ENCODE measurements at regions not wholly inside any gene's neighbourhood (a gene's known extent, or its start where the extent isn't known, plus 50 kb on each side); places are given as distances from the start of the nearest gene placed in this dataset.

GRCh38 chr1:191579019-191579418 lies 579.2 kb upstream of the RGS18 start:
- TF ChIP-seq EZH2 (IDR thresholded peaks at IDR 0.05; ENCODE audit: borderline replicate concordance, low read depth, low read length, severe bottlenecking) (no peak), CTCF (IDR thresholded peaks at IDR 0.05; ENCODE audit: borderline replicate concordance, extremely low read depth, low read length, poor library complexity, severe bottlenecking) (no peak)
- Histone ChIP-seq H3K4me1 (ENCODE audit: insufficient read depth, low read length) (no peaks in the 10 kb centered on the region), H3K4me3 (ENCODE audit: low read depth in 1 of 2, low read length in 2 of 2) (no peak overlapping the region), H3K79me2 (ENCODE audit: insufficient read depth, low read length) (no peaks in the 10 kb centered on the region), H3K9me3 (ENCODE audit: insufficient read depth, low read length, severe bottlenecking) (no peaks in the 10 kb centered on the region), H3K4me2 (ENCODE audit: insufficient read depth, low read length) (no peak overlapping the region), H3K9ac (ENCODE audit: low read depth, low read length) (no peak overlapping the region), H3K27me3 (ENCODE audit: insufficient read depth, low read length, poor library complexity) (no peaks in the 10 kb centered on the region), H3K36me3 (ENCODE audit: insufficient read depth, low read length) (no peaks in the 10 kb centered on the region), H3K27ac (ENCODE audit: low read length) (no peak overlapping the region), H4K20me1 (ENCODE audit: insufficient read depth, low read length) (no peaks in the 10 kb centered on the region), H2AFZ (ENCODE audit: low read depth, low read length) (peak overlapping the region; percentile 10; the same call in 1 of the 2 replicates)
- DNase-seq (no peak), ATAC-seq (ENCODE audit: insufficient read depth, low read depth) (no peak)

- no peaks in the 10 kb centered on the region for H3K79me2 ChIP-seq (ENCODE audit: insufficient read depth, low read length)
- no peak for DNase-seq
- no peak overlapping the region for H2AFZ ChIP-seq (ENCODE audit: low read depth, low read length)
- H3K9ac ChIP-seq (ENCODE audit: low read depth, low read length) = no peak overlapping the region
- no peak for ATAC-seq (ENCODE audit: insufficient read depth, low read depth)
- H3K27ac ChIP-seq (ENCODE audit: low read length) = no peak overlapping the region
- no peak overlapping the region for H3K4me3 ChIP-seq (ENCODE audit: low read depth in 1 of 2, low read length in 2 of 2)
- H3K36me3 ChIP-seq (ENCODE audit: insufficient read depth, low read length) = no peaks in the 10 kb centered on the region
- H3K9me3 ChIP-seq (ENCODE audit: insufficient read depth, low read length, severe bottlenecking) = no peaks in the 10 kb centered on the region
- no peaks in the 10 kb centered on the region for H4K20me1 ChIP-seq (ENCODE audit: insufficient read depth, low read length)
- no peaks in the 10 kb centered on the region for H3K27me3 ChIP-seq (ENCODE audit: insufficient read depth, low read length, poor library complexity)
- no peak for TF ChIP-seq CTCF (IDR thresholded peaks at IDR 0.05; ENCODE audit: borderline replicate concordance, extremely low read depth, low read length, poor library complexity, severe bottlenecking)
- no peak for TF ChIP-seq EZH2 (IDR thresholded peaks at IDR 0.05; ENCODE audit: borderline replicate concordance, low read depth, low read length, severe bottlenecking)
- no peaks in the 10 kb centered on the region for H3K4me1 ChIP-seq (ENCODE audit: insufficient read depth, low read length)
- H3K4me2 ChIP-seq (ENCODE audit: insufficient read depth, low read length) = no peak overlapping the region
These were observed 576.1 kb upstream of the RGS18 start for GRCh38 chr1:191582169-191582568.

GRCh38 chr1:191585095-191585494 lies 573.2 kb upstream of the RGS18 start:
- Histone ChIP-seq H3K27me3 (ENCODE audit: insufficient read depth, low read length, poor library complexity) (no peaks in the 10 kb centered on the region), H3K9ac (ENCODE audit: low read depth, low read length) (no peak overlapping the region), H3K79me2 (ENCODE audit: insufficient read depth, low read length) (no peaks in the 10 kb centered on the region), H3K36me3 (ENCODE audit: insufficient read depth, low read length) (no peaks in the 10 kb centered on the region), H4K20me1 (ENCODE audit: insufficient read depth, low read length) (no peaks in the 10 kb centered on the region), H3K4me3 (ENCODE audit: low read depth in 1 of 2, low read length in 2 of 2) (no peak overlapping the region), H3K4me2 (ENCODE audit: insufficient read depth, low read length) (no peak overlapping the region), H3K4me1 (ENCODE audit: insufficient read depth, low read length) (peaks cover 6% of the 10 kb centered on the region), H2AFZ (ENCODE audit: low read depth, low read length) (no peak overlapping the region), H3K27ac (ENCODE audit: low read length) (no peak overlapping the region), H3K9me3 (ENCODE audit: insufficient read depth, low read length, severe bottlenecking) (no peaks in the 10 kb centered on the region)
- DNase-seq (no peak), ATAC-seq (ENCODE audit: insufficient read depth, low read depth) (no peak)
- TF ChIP-seq CTCF (IDR thresholded peaks at IDR 0.05; ENCODE audit: borderline replicate concordance, extremely low read depth, low read length, poor library complexity, severe bottlenecking) (no peak), EZH2 (IDR thresholded peaks at IDR 0.05; ENCODE audit: borderline replicate concordance, low read depth, low read length, severe bottlenecking) (no peak)

- H3K27me3 ChIP-seq (ENCODE audit: insufficient read depth, low read length, poor library complexity) = no peaks in the 10 kb centered on the region
- peak overlapping the region; percentile 39; the same call in 1 of the 2 replicates for H2AFZ ChIP-seq (ENCODE audit: low read depth, low read length)
- H3K79me2 ChIP-seq (ENCODE audit: insufficient read depth, low read length) = no peaks in the 10 kb centered on the region
- no peak overlapping the region for H3K4me2 ChIP-seq (ENCODE audit: insufficient read depth, low read length)
- no peaks in the 10 kb centered on the region for H4K20me1 ChIP-seq (ENCODE audit: insufficient read depth, low read length)
- H3K27ac ChIP-seq (ENCODE audit: low read length) = no peak overlapping the region
- no peak for DNase-seq
- no peak for ATAC-seq (ENCODE audit: insufficient read depth, low read depth)
- H3K4me1 ChIP-seq (ENCODE audit: insufficient read depth, low read length) = peaks cover 31% of the 10 kb centered on the region
- no peak overlapping the region for H3K9ac ChIP-seq (ENCODE audit: low read depth, low read length)
- no peaks in the 10 kb centered on the region for H3K9me3 ChIP-seq (ENCODE audit: insufficient read depth, low read length, severe bottlenecking)
- H3K4me3 ChIP-seq (ENCODE audit: low read depth in 1 of 2, low read length in 2 of 2) = no peak overlapping the region
- TF ChIP-seq EZH2 (IDR thresholded peaks at IDR 0.05; ENCODE audit: borderline replicate concordance, low read depth, low read length, severe bottlenecking) (no peak), CTCF (IDR thresholded peaks at IDR 0.05; ENCODE audit: borderline replicate concordance, extremely low read depth, low read length, poor library complexity, severe bottlenecking) (no peak)
- no peaks in the 10 kb centered on the region for H3K36me3 ChIP-seq (ENCODE audit: insufficient read depth, low read length)
These were observed 569.4 kb upstream of the RGS18 start for GRCh38 chr1:191588905-191589304.
